AML-193 (cell line): ENCODE measurements at regions not wholly inside any gene's neighbourhood (a gene's known extent, or its start where the extent isn't known, plus 50 kb on each side); places are given as distances from the start of the nearest gene placed in this dataset.

Experiments used
- DNase-seq, 2 experiments: peaks; one replicate each; lab custom pipeline; 2025; lab: John Stamatoyannopoulos, UW

- DNase-seq: no peak
These were observed 1478.3 kb upstream of the CDH9 start for GRCh38 chr5:28516722-28517121.

GRCh38 chr5:28512648-28513047, 1474.3 kb upstream of the CDH9 start:
- no peak for DNase-seq

GRCh38 chr5:28505121-28505520, 1466.7 kb upstream of the CDH9 start:
- DNase-seq: no peak

GRCh38 chr5:28500511-28500910, 1462.1 kb upstream of the CDH9 start:
- no peak for DNase-seq

GRCh38 chr5:28499766-28500290, 1461.4 kb upstream of the CDH9 start:
- DNase-seq: no peak

GRCh38 chr5:28495876-28496275, 1457.5 kb upstream of the CDH9 start:
- DNase-seq: no peak

GRCh38 chr5:28493456-28493855, 1455.1 kb upstream of the CDH9 start:
- no peak for DNase-seq

GRCh38 chr5:28488752-28489151, 1450.4 kb upstream of the CDH9 start:
- no peak for DNase-seq

- DNase-seq: no peak
These were observed 1445.1 kb upstream of the CDH9 start for GRCh38 chr5:28483327-28484025.

GRCh38 chr5:28473531-28474107, 1435.2 kb upstream of the CDH9 start:
- no peak for DNase-seq

GRCh38 chr5:28468166-28468565, 1429.8 kb upstream of the CDH9 start:
- DNase-seq: no peak

- no peak for DNase-seq
These were observed 1425.3 kb upstream of the CDH9 start for GRCh38 chr5:28463728-28464127.

GRCh38 chr5:28451483-28451882, 1413.1 kb upstream of the CDH9 start:
- DNase-seq: no peak

GRCh38 chr5:28450997-28451396, 1412.6 kb upstream of the CDH9 start:
- no peak for DNase-seq

- DNase-seq: no peak
These were observed 1410.4 kb upstream of the CDH9 start for GRCh38 chr5:28448791-28449190.

GRCh38 chr5:28430565-28431178, 1392.3 kb upstream of the CDH9 start:
- no peak for DNase-seq

GRCh38 chr5:28421141-28421540, 1382.8 kb upstream of the CDH9 start:
- DNase-seq: no peak

- no peak for DNase-seq
These were observed 1377.5 kb upstream of the CDH9 start for GRCh38 chr5:28415791-28416443.

GRCh38 chr5:28414619-28415018, 1376.2 kb upstream of the CDH9 start:
- no peak for DNase-seq

- DNase-seq: no peak
These were observed 1370.3 kb upstream of the CDH9 start for GRCh38 chr5:28408651-28409050.

- no peak for DNase-seq
These were observed 1369.8 kb upstream of the CDH9 start for GRCh38 chr5:28408186-28408585.

GRCh38 chr5:28404363-28405071, 1366.1 kb upstream of the CDH9 start:
- no peak for DNase-seq
